ENCODE measurements at regions not wholly inside any gene's neighbourhood (a gene's known extent, or its start where the extent isn't known, plus 50 kb on each side); places are given as distances from the start of the nearest gene placed in this dataset.

DNA sequence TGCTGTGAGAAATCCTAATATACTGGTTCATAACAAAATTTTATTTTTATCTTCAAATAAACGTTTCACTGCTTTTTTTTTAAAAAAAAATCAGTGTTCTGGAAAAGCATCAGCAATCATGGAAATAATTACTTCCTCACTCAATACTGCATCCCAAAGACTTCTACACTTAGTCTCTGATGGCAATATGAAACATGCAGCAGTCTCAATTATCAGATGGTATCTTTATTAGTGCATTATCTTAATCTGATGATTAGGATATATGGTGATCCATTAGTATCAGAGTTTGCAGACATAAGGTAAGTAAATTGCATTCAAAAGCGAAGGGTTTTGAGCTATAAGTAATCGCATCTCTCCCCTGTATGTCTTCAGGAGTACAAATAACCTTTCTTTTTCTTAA, 218.3 kb upstream of the EDNRB start:
- Histone ChIP-seq H3K9ac (ENCODE audit: low read depth, low read length, poor library complexity, severe bottlenecking) (no peak overlapping the region), H3K4me2 (ENCODE audit: low read depth, low read length, poor library complexity, severe bottlenecking) (no peak overlapping the region), H3K9me2 (replicated peaks; ENCODE audit: low read depth, low read length) (no peaks in the 10 kb centered on the region), H2AFZ (ENCODE audit: low read length) (no peak overlapping the region), H3K9me3 (ENCODE audit: insufficient read depth, low read depth, low read length) (no peaks in the 10 kb centered on the region), H3K36me3 (ENCODE audit: insufficient read depth, low read length) (no peaks in the 10 kb centered on the region), H3F3A (ENCODE audit: low read depth) (no peaks in the 10 kb centered on the region), H3K79me2 (ENCODE audit: insufficient read depth, low read length) (no peaks in the 10 kb centered on the region), H3K4me3 (ENCODE audit: low read length, poor library complexity, severe bottlenecking) (no peak overlapping the region), H3K4me1 (ENCODE audit: insufficient read depth, low read length, poor library complexity, severe bottlenecking) (peaks cover 7% of the 10 kb centered on the region), H4K20me1 (ENCODE audit: insufficient read depth, low read length, poor library complexity, severe bottlenecking) (no peaks in the 10 kb centered on the region), H3K27me3 (ENCODE audit: insufficient read depth, low read length, poor library complexity, severe bottlenecking) (no peaks in the 10 kb centered on the region)
- TF ChIP-seq, protein P1, sequence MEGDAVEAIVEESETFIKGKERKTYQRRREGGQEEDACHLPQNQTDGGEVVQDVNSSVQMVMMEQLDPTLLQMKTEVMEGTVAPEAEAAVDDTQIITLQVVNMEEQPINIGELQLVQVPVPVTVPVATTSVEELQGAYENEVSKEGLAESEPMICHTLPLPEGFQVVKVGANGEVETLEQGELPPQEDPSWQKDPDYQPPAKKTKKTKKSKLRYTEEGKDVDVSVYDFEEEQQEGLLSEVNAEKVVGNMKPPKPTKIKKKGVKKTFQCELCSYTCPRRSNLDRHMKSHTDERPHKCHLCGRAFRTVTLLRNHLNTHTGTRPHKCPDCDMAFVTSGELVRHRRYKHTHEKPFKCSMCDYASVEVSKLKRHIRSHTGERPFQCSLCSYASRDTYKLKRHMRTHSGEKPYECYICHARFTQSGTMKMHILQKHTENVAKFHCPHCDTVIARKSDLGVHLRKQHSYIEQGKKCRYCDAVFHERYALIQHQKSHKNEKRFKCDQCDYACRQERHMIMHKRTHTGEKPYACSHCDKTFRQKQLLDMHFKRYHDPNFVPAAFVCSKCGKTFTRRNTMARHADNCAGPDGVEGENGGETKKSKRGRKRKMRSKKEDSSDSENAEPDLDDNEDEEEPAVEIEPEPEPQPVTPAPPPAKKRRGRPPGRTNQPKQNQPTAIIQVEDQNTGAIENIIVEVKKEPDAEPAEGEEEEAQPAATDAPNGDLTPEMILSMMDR (conservative IDR thresholded peaks at IDR 0.05; ENCODE audit: low read length): no peak
- TF ChIP-seq EZH2phosphoT487 (IDR thresholded peaks at IDR 0.05; ENCODE audit: borderline replicate concordance): no peak

DNA sequence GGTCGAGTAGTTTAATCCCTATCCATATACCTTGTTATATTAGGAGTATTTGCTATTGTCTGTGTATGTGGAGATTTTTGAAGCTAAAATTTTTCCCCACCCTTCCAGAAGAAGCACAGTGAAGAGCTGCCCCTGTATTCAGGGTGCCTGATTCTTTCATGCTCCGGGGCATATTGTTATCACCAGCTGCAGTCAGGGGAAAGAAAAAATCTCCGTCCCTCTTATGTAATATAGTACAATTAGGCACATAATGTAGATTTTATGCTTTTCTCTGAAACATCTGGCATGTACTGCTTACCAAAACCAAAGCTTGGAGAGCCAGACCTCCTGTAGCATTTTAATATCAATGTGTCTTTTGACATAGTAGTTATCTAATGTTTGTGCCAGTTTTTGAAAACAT, 214.9 kb upstream of the EDNRB start:
- H3K36me3 ChIP-seq (ENCODE audit: insufficient read depth, low read length): no peaks in the 10 kb centered on the region
- no peaks in the 10 kb centered on the region for H3K79me2 ChIP-seq (ENCODE audit: insufficient read depth, low read length)
- no peak overlapping the region for H3K4me3 ChIP-seq (ENCODE audit: low read length, poor library complexity, severe bottlenecking)
- H2AFZ ChIP-seq (ENCODE audit: low read length): no peak overlapping the region
- no peak overlapping the region for H3K4me2 ChIP-seq (ENCODE audit: low read depth, low read length, poor library complexity, severe bottlenecking)
- TF ChIP-seq, protein P1 (conservative IDR thresholded peaks at IDR 0.05; ENCODE audit: low read length): no peak
- TF ChIP-seq EZH2phosphoT487 (IDR thresholded peaks at IDR 0.05; ENCODE audit: borderline replicate concordance): no peak
- no peaks in the 10 kb centered on the region for H3F3A ChIP-seq (ENCODE audit: low read depth)
- no peaks in the 10 kb centered on the region for H4K20me1 ChIP-seq (ENCODE audit: insufficient read depth, low read length, poor library complexity, severe bottlenecking)
- no peaks in the 10 kb centered on the region for H3K9me2 ChIP-seq (replicated peaks; ENCODE audit: low read depth, low read length)
- H3K4me1 ChIP-seq (ENCODE audit: insufficient read depth, low read length, poor library complexity, severe bottlenecking): peaks cover 5% of the 10 kb centered on the region
- H3K9me3 ChIP-seq (ENCODE audit: insufficient read depth, low read depth, low read length): no peaks in the 10 kb centered on the region
- H3K9ac ChIP-seq (ENCODE audit: low read depth, low read length, poor library complexity, severe bottlenecking): no peak overlapping the region
- no peaks in the 10 kb centered on the region for H3K27me3 ChIP-seq (ENCODE audit: insufficient read depth, low read length, poor library complexity, severe bottlenecking)

- Histone ChIP-seq H3K4me1 (ENCODE audit: insufficient read depth, low read length, poor library complexity, severe bottlenecking) (peaks cover 5% of the 10 kb centered on the region), H3K9me2 (replicated peaks; ENCODE audit: low read depth, low read length) (no peaks in the 10 kb centered on the region), H3K9me3 (ENCODE audit: insufficient read depth, low read depth, low read length) (no peaks in the 10 kb centered on the region), H3K9ac (ENCODE audit: low read depth, low read length, poor library complexity, severe bottlenecking) (no peak overlapping the region), H3K79me2 (ENCODE audit: insufficient read depth, low read length) (no peaks in the 10 kb centered on the region), H3K4me3 (ENCODE audit: low read length, poor library complexity, severe bottlenecking) (no peak overlapping the region), H3K4me2 (ENCODE audit: low read depth, low read length, poor library complexity, severe bottlenecking) (no peak overlapping the region), H2AFZ (ENCODE audit: low read length) (no peak overlapping the region), H4K20me1 (ENCODE audit: insufficient read depth, low read length, poor library complexity, severe bottlenecking) (no peaks in the 10 kb centered on the region), H3F3A (ENCODE audit: low read depth) (no peaks in the 10 kb centered on the region), H3K36me3 (ENCODE audit: insufficient read depth, low read length) (no peaks in the 10 kb centered on the region), H3K27me3 (ENCODE audit: insufficient read depth, low read length, poor library complexity, severe bottlenecking) (no peaks in the 10 kb centered on the region)
- no peak for TF ChIP-seq EZH2phosphoT487 (IDR thresholded peaks at IDR 0.05; ENCODE audit: borderline replicate concordance)
- TF ChIP-seq, protein P1 (conservative IDR thresholded peaks at IDR 0.05; ENCODE audit: low read length): peak; percentile 72
Measured at GRCh38 chr13:78131811-78132210, 213.2 kb upstream of the EDNRB start.

Measured in Loucy (cell line).